HCT116 (cell line): ENCODE measurements at regions not wholly inside any gene's neighbourhood (a gene's known extent, or its start where the extent isn't known, plus 50 kb on each side); places are given as distances from the start of the nearest gene placed in this dataset.

Experiments
- ATAC-seq: fragments of 200-7000 bp; cut with Tn5 transposase; 2 replicates; pipeline ENCODE4 v1.9.1; 2020; ENCODE audit warnings: mild to moderate bottlenecking, moderate library complexity
- BruUV-seq: library from RNA; stranded (reverse); fragments of 400-500 nt; replicated peaks from 2 replicates; lab custom pipeline; 2021; lab: Mats Ljungman, UMichigan
- CTCF ChIA-PET: fragments of 300-600 bp; sonication (Branson Sonifier 250); formaldehyde crosslinking; loops from one replicate; lab custom pipeline; 2021; ENCODE audit warnings: antibody characterized with exemption; lab: Charles Lee
- POLR2A ChIA-PET: fragments of 300-600, 350-600 bp; sonication (Branson Sonifier 250); formaldehyde crosslinking; loops from one replicate; lab custom pipeline; 2021; ENCODE audit warnings: antibody characterized with exemption; lab: Charles Lee
- RAD21 ChIA-PET, 2 experiments: fragments of 300-600 bp; sonication (Branson Sonifier 250); formaldehyde crosslinking; loops; one replicate each; lab custom pipeline; 2023; ENCODE audit warnings: low total read pairs in 2 of 2; ENCODE audit not compliant: uncharacterized antibody in 2 of 2, unreplicated experiment in 2 of 2, low non-redundant PET in 1 of 2; lab: Charles Lee
- DNase-seq: peaks from one replicate; pipeline ENCODE4 v3.0.0-alpha.2; 2010; ENCODE audit warnings: low read depth, low spot score
- H2AFZ ChIP-seq: fragments of 200-600 bp; shearing (Covaris generic), sonication (generic); 2 replicates; pipeline ENCODE4 v1.6.1; 2017; ENCODE audit warnings: low read depth, mixed run types, mixed read lengths, antibody characterized with exemption, low read length; ENCODE audit not compliant: poor library complexity, severe bottlenecking
- H3K27ac ChIP-seq: 2 replicates; pipeline ENCODE4 v1.5.1; 2012; ENCODE audit warnings: low read depth, low read length
- H3K27me3 ChIP-seq: fragments of 200-600 bp; sonication (generic); 2 replicates; pipeline ENCODE4 v1.6.1; 2016; ENCODE audit warnings: mixed run types, low read length, mixed read lengths; ENCODE audit not compliant: insufficient read depth
- H3K36me3 ChIP-seq, 2 experiments: fragments of 200-500 bp in 1 of 2; fragments of 200-600 bp in 1 of 2; sonication (Bioruptor generic) in 1 of 2; sonication (generic) in 1 of 2; 2 replicates each; pipeline versions ENCODE4 v1.5.1 to v1.6.1; 2014 to 2016; ENCODE audit warnings: low read length in 2 of 2, inconsistent platforms in 1 of 2, mixed read lengths in 1 of 2, mixed run types in 1 of 2; ENCODE audit not compliant: insufficient read depth in 2 of 2, control insufficient read depth in 1 of 2
- H3K4me1 ChIP-seq, 2 experiments: fragments of 200-600 bp in 1 of 2; sonication (generic) in 1 of 2; 2 replicates each; pipeline versions ENCODE4 v1.5.1 to v1.6.1; 2012 to 2017; ENCODE audit warnings: low read length in 2 of 2, inconsistent platforms in 1 of 2, mild to moderate bottlenecking in 1 of 2, mixed read lengths in 1 of 2, mixed run types in 1 of 2, moderate library complexity in 1 of 2; ENCODE audit not compliant: insufficient read depth in 2 of 2, control insufficient read depth in 1 of 2
- H3K4me2 ChIP-seq: fragments of 200-600 bp; sonication (generic); 2 replicates; pipeline ENCODE4 v1.6.1; 2017; ENCODE audit warnings: mixed run types, low read length, mixed read lengths
- H3K4me3 ChIP-seq, 2 experiments: fragments of 200-600 bp in 1 of 2; sonication (generic) in 1 of 2; replicated peaks in 1 of 2; 2 replicates each; pipeline ENCODE4 v1.5.1; 2011 to 2016; ENCODE audit warnings: low read length in 2 of 2, control low read depth in 1 of 2, low read depth in 1 of 2, mild to moderate bottlenecking in 1 of 2, mixed read lengths in 1 of 2, mixed run types in 1 of 2
- H3K79me2 ChIP-seq: fragments of 200-600 bp; sonication (generic); 2 replicates; pipeline ENCODE4 v1.6.1; 2017; ENCODE audit warnings: mild to moderate bottlenecking, mixed run types, low read length, moderate library complexity, mixed read lengths; ENCODE audit not compliant: insufficient read depth
- H3K9ac ChIP-seq: fragments of 200-600 bp; sonication (generic); 2 replicates; pipeline ENCODE4 v1.6.1; 2016; ENCODE audit warnings: low read length, mixed read lengths
- H3K9me2 ChIP-seq: fragments of 200-600 bp; sonication (generic), shearing (Covaris generic); 2 replicates; pipeline ENCODE4 v1.6.1; 2017; ENCODE audit warnings: mixed run types, mild to moderate bottlenecking, moderate library complexity; ENCODE audit not compliant: insufficient read depth
- H3K9me3 ChIP-seq, 2 experiments: fragments of 200-500 bp in 1 of 2; fragments of 200-600 bp in 1 of 2; sonication (Bioruptor generic) in 1 of 2; sonication (generic) in 1 of 2; 2 replicates each; pipeline ENCODE4 v1.6.1; 2014 to 2017; ENCODE audit warnings: low read length in 2 of 2, mixed read lengths in 2 of 2, inconsistent platforms in 1 of 2, low read depth in 1 of 2, mild to moderate bottlenecking in 1 of 2, mixed run types in 1 of 2, moderate library complexity in 1 of 2; ENCODE audit not compliant: control insufficient read depth in 1 of 2, insufficient read depth in 1 of 2
- H4K20me1 ChIP-seq: fragments of 200-600 bp; sonication (generic), shearing (Covaris generic); 2 replicates; pipeline ENCODE4 v1.6.1; 2017; ENCODE audit warnings: mixed run types, mild to moderate bottlenecking, moderate library complexity; ENCODE audit not compliant: insufficient read depth
- CEBPB ChIP-seq: IDR thresholded peaks from 2 replicates; pipeline ENCODE4 v1.6.1; 2012; ENCODE audit warnings: low read depth
- EZH2 ChIP-seq: fragments of 200-600 bp; sonication (generic); IDR thresholded peaks from 2 replicates; pipeline ENCODE4 v1.6.1; 2017; ENCODE audit warnings: antibody characterized with exemption, mixed run types
- EZH2phosphoT487 ChIP-seq: fragments of 200-600 bp; IDR thresholded peaks from 2 replicates; pipeline ENCODE4 v1.6.1; 2018; ENCODE audit warnings: antibody characterized with exemption, borderline replicate concordance
- FOSL1 ChIP-seq: IDR thresholded peaks from 2 replicates; pipeline ENCODE4 v1.6.1; 2012; ENCODE audit warnings: low read depth
- MAX ChIP-seq: IDR thresholded peaks from 2 replicates; pipeline ENCODE4 v1.6.1; 2012
- SIN3A ChIP-seq: IDR thresholded peaks from 2 replicates; pipeline ENCODE4 v1.6.1; 2012; ENCODE audit warnings: low read depth
- YY1 ChIP-seq: IDR thresholded peaks from 2 replicates; pipeline ENCODE4 v1.6.1; 2011; ENCODE audit warnings: low read length, low read depth, moderate library complexity, mild to moderate bottlenecking; ENCODE audit not compliant: insufficient replicate concordance; ENCODE audit errors: extremely low read depth
- ZBTB33 ChIP-seq: IDR thresholded peaks from 2 replicates; pipeline ENCODE4 v1.6.1; 2011; ENCODE audit warnings: mild to moderate bottlenecking, low read length, moderate library complexity; ENCODE audit not compliant: insufficient replicate concordance; ENCODE audit errors: extremely low read depth
- ZNF274 ChIP-seq: fragments of 200-500 bp; sonication (Bioruptor generic); IDR thresholded peaks from 2 replicates; pipeline ENCODE4 v1.6.1; 2014; ENCODE audit warnings: mild to moderate bottlenecking, low read depth, low read length, inconsistent platforms
- intact Hi-C: fragments of 100-400 bp; cut with micrococcal nuclease; formaldehyde crosslinking; loops from 2 replicates; pipeline ENCODE4 v1.10.0; 2022
- TF ChIP-seq, protein P1 (sequence below), 3 experiments: fragments of 200-600 bp in 1 of 3; sonication (generic) in 1 of 3; IDR thresholded peaks in 2 of 3; conservative IDR thresholded peaks in 1 of 3; 2 replicates each; pipeline ENCODE4 v1.5.1; 2012 to 2017; ENCODE audit warnings: low read depth in 2 of 3, low read length in 2 of 3, antibody characterized with exemption in 1 of 3, borderline replicate concordance in 1 of 3, control low read depth in 1 of 3, mild to moderate bottlenecking in 1 of 3, mixed read lengths in 1 of 3, mixed run types in 1 of 3, moderate library complexity in 1 of 3; ENCODE audit not compliant: insufficient read depth in 1 of 3

GRCh38 chr5:29230591-29230990, 1962.9 kb upstream of the CDH6 start:
- no peak for ATAC-seq
- H4K20me1 ChIP-seq: no peaks in the 10 kb centered on the region
- no peaks in the 10 kb centered on the region for H3K9me2 ChIP-seq
- no peak for DNase-seq
- no peaks in the 10 kb centered on the region for H3K36me3 ChIP-seq
- TF ChIP-seq YY1 (no peak), ZNF274 (no peak), EZH2phosphoT487 (no peak), ZBTB33 (no peak), CEBPB (no peak), SIN3A (no peak), MAX (no peak), EZH2 (no peak), FOSL1 (no peak)
- TF ChIP-seq, protein P1, sequence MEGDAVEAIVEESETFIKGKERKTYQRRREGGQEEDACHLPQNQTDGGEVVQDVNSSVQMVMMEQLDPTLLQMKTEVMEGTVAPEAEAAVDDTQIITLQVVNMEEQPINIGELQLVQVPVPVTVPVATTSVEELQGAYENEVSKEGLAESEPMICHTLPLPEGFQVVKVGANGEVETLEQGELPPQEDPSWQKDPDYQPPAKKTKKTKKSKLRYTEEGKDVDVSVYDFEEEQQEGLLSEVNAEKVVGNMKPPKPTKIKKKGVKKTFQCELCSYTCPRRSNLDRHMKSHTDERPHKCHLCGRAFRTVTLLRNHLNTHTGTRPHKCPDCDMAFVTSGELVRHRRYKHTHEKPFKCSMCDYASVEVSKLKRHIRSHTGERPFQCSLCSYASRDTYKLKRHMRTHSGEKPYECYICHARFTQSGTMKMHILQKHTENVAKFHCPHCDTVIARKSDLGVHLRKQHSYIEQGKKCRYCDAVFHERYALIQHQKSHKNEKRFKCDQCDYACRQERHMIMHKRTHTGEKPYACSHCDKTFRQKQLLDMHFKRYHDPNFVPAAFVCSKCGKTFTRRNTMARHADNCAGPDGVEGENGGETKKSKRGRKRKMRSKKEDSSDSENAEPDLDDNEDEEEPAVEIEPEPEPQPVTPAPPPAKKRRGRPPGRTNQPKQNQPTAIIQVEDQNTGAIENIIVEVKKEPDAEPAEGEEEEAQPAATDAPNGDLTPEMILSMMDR (IDR thresholded peaks at IDR 0.05 in 2 of 3, conservative IDR thresholded peaks at IDR 0.05 in 1 of 3; ENCODE audit: borderline replicate concordance in 1 of 3, insufficient read depth in 1 of 3, low read depth in 2 of 3, low read length in 2 of 3): no peak
- H3K79me2 ChIP-seq: no peaks in the 10 kb centered on the region
- H3K4me2 ChIP-seq: no peak overlapping the region
- ChIA-PET RAD21 (no interaction called here), CTCF (no interaction called here), POLR2A (no interaction called here)
- intact Hi-C loops: no loop called here
- H2AFZ ChIP-seq: no peak overlapping the region
- H3K27ac ChIP-seq: no peak overlapping the region
- H3K4me3 ChIP-seq: no peak overlapping the region
- H3K9ac ChIP-seq: no peak overlapping the region
- H3K9me3 ChIP-seq: peaks cover 0 to 19% of the 10 kb centered on the region in 2 experiments; a peak in 2 of 4 replicates
- H3K27me3 ChIP-seq: no peaks in the 10 kb centered on the region
- no peaks in the 10 kb centered on the region for H3K4me1 ChIP-seq
- no TSS peak for BruUV-seq
